ENCODE measurements at regions not wholly inside any gene's neighbourhood (a gene's known extent, or its start where the extent isn't known, plus 50 kb on each side); places are given as distances from the start of the nearest gene placed in this dataset.
"Not testable (repeated sequence)": the region's sequence is repeated elsewhere in the genome, so short reads cannot be mapped to it uniquely, and the experiment has no call there.

- Histone ChIP-seq H3K27ac (ENCODE audit: low read depth in 2 of 2, low read length in 2 of 2) (no peak overlapping the region), H3K9ac (ENCODE audit: low read length in 3 of 3) (no peak overlapping the region), H3K4me3 (ENCODE audit: low read length in 3 of 3) (no peak overlapping the region), H3K27me3 (ENCODE audit: control insufficient read depth, insufficient read depth, low read length) (no peaks in the 10 kb centered on the region), H3K4me1 (ENCODE audit: control insufficient read depth in 2 of 3, insufficient read depth in 2 of 3, low read depth in 1 of 3, low read length in 3 of 3) (peaks cover 0 to 10% (median 0%) of the 10 kb centered on the region in 3 donors), H3K36me3 (ENCODE audit: control insufficient read depth in 2 of 3, insufficient read depth in 3 of 3, low read length in 3 of 3) (no peaks in the 10 kb centered on the region), H3K9me3 (ENCODE audit: control insufficient read depth in 2 of 3, insufficient read depth in 1 of 3, low read length in 3 of 3) (no peaks in the 10 kb centered on the region)
- no peak for FAIRE-seq
- intact Hi-C loops (cut with DNase I) = no loop called here
- TF ChIP-seq CTCF (IDR thresholded peaks at IDR 0.05; ENCODE audit: borderline replicate concordance, extremely low read depth, insufficient read depth) = no peak
- DNase-seq = no peak
These were observed 137.6 kb upstream of the SVIL start for GRCh38 chr10:29772403-29772802.

GRCh38 chr10:29771376-29771775 is 136.6 kb upstream of the SVIL start:
- Histone ChIP-seq H3K4me3 (ENCODE audit: low read length in 3 of 3) (no peak overlapping the region), H3K27ac (ENCODE audit: low read depth in 2 of 2, low read length in 2 of 2) (no peak overlapping the region), H3K4me1 (ENCODE audit: control insufficient read depth in 2 of 3, insufficient read depth in 2 of 3, low read depth in 1 of 3, low read length in 3 of 3) (peaks cover 0 to 10% (median 0%) of the 10 kb centered on the region in 3 donors), H3K9ac (ENCODE audit: low read length in 3 of 3) (no peak overlapping the region), H3K36me3 (ENCODE audit: control insufficient read depth in 2 of 3, insufficient read depth in 3 of 3, low read length in 3 of 3) (no peaks in the 10 kb centered on the region), H3K9me3 (ENCODE audit: control insufficient read depth in 2 of 3, insufficient read depth in 1 of 3, low read length in 3 of 3) (no peaks in the 10 kb centered on the region), H3K27me3 (ENCODE audit: control insufficient read depth, insufficient read depth, low read length) (no peaks in the 10 kb centered on the region)
- DNase-seq (no peak), FAIRE-seq (no peak)
- no peak for TF ChIP-seq CTCF (IDR thresholded peaks at IDR 0.05; ENCODE audit: borderline replicate concordance, extremely low read depth, insufficient read depth)
- intact Hi-C loops (cut with DNase I) = no loop called here

GRCh38 chr10:29769277-29769676 is 134.5 kb upstream of the SVIL start:
- FAIRE-seq; intact Hi-C loops (cut with DNase I); H3K27ac ChIP-seq (ENCODE audit: low read depth in 2 of 2, low read length in 2 of 2); H3K9me3 ChIP-seq (ENCODE audit: control insufficient read depth in 2 of 3, insufficient read depth in 1 of 3, low read length in 3 of 3); H3K36me3 ChIP-seq (ENCODE audit: control insufficient read depth in 2 of 3, insufficient read depth in 3 of 3, low read length in 3 of 3); DNase-seq; H3K27me3 ChIP-seq (ENCODE audit: control insufficient read depth, insufficient read depth, low read length); H3K9ac ChIP-seq (ENCODE audit: low read length in 3 of 3); H3K4me3 ChIP-seq (ENCODE audit: low read length in 3 of 3): not testable (repeated sequence)
- peaks cover 0 to 10% (median 0%) of the 10 kb centered on the region in 3 donors for H3K4me1 ChIP-seq (ENCODE audit: control insufficient read depth in 2 of 3, insufficient read depth in 2 of 3, low read depth in 1 of 3, low read length in 3 of 3)

- Histone ChIP-seq H3K4me1 (ENCODE audit: control insufficient read depth in 2 of 3, insufficient read depth in 2 of 3, low read depth in 1 of 3, low read length in 3 of 3) (peaks cover 0 to 2% (median 0%) of the 10 kb centered on the region in 3 donors), H3K36me3 (ENCODE audit: control insufficient read depth in 2 of 3, insufficient read depth in 3 of 3, low read length in 3 of 3) (no peaks in the 10 kb centered on the region), H3K27me3 (ENCODE audit: control insufficient read depth, insufficient read depth, low read length) (no peaks in the 10 kb centered on the region), H3K9ac (ENCODE audit: low read length in 3 of 3) (no peak overlapping the region), H3K9me3 (ENCODE audit: control insufficient read depth in 2 of 3, insufficient read depth in 1 of 3, low read length in 3 of 3) (no peaks in the 10 kb centered on the region), H3K4me3 (ENCODE audit: low read length in 3 of 3) (no peak overlapping the region), H3K27ac (ENCODE audit: low read depth in 2 of 2, low read length in 2 of 2) (no peak overlapping the region)
- DNase-seq (no peak), FAIRE-seq (no peak)
- intact Hi-C loops (cut with DNase I) = no loop called here
- TF ChIP-seq CTCF (IDR thresholded peaks at IDR 0.05; ENCODE audit: borderline replicate concordance, extremely low read depth, insufficient read depth) = no peak
These were observed 133.2 kb upstream of the SVIL start for GRCh38 chr10:29767968-29768367.

Measured in kidney (tissue), 13 donors.